T-helper 9 cell (primary cell): ENCODE measurements at regions not wholly inside any gene's neighbourhood (a gene's known extent, or its start where the extent isn't known, plus 50 kb on each side); places are given as distances from the start of the nearest gene placed in this dataset.
"Not testable (repeated sequence)": the region's sequence is repeated elsewhere in the genome, so short reads cannot be mapped to it uniquely, and the experiment has no call there.

Experiments
- DNase-seq: peaks from one replicate; pipeline ENCODE4 v3.0.0-alpha.2; 2020

DNA sequence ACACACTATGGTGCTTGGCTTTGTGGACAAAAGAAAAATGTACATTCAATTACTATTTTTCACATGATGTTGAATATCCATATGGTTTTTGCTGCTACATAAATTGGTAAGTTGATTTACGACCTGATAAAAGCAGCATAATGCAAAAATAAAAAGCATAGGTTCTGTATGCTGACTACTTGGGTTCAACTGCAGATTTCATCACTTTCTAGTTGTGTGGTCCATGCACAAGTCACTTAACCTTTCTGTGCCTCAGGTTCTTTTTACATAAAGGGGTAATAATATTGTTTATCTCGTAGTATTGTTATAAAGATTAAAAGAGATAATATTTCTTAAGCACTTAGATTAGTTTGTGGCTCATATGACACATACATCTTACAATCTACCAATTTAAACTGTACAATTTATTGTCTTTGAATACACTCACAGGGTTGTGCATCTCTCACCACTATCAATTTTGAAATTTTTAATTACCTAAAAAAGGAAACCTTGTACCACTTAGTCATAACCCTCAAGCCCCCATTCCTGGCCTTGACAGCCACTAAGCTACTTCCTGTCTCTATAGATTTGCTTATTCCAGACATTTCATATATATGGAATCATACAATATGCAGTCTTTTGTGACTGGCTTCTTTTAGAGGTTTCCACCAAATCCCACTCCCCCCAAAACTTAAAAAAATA is 1443.9 kb downstream of the SUCLG1 start:
- DNase-seq: no peak

DNA sequence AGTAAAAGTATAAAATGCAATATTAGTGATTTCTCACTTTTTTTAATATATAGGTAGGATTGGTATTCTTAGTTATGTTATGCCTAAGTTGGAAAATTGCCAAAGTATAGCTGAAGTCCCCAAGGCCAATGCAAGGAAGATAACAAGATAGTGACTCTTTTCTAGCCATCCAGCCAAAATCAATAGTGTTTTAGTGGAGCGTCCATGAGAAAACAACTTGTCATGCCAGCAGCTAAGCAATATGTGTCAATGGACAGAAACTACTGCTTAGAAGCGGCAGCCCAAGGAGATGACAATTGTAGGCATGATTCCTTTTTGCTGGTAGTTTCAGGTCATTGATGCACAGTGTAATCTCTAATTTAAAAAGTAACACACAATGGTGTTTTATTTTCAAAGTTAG is 1444.6 kb downstream of the SUCLG1 start:
- DNase-seq: no peak

DNA sequence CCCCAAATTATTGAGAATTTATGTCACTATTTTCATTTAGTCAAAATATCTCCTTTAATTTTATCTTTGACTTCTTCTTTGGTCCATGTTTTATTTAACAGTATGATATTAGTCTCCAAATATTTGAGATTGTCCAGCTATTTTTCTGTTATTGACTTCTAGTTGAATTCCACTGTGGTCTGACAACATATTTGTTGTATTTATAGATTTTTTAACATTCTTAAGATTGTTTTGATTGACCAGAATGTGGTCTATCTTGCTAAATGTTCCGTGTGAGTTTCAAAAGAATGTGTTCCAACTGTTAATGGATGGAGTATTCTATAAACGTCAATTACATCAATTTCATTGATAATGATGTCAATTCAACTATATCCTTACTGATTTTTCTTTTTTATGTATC is 1452.1 kb downstream of the SUCLG1 start:
- DNase-seq: no peak

DNA sequence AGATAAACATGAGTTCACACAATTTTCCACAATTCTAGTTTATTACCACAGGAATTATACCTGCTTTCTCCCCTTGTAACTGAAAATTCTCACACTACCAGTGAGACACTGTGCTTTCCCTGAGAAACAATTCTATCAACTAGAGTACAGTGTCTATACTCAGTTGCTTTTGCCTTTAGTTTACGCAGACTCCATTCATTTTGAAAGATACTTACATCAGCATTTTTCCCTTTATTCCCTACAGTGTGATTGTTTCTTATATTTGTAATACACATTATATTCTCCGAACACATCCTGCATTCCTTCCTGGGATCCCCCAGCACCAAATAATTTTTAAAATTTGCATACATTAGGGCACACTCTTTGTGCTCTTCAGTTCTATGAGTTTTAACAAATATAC is 1455.5 kb downstream of the SUCLG1 start:
- no peak for DNase-seq

DNA sequence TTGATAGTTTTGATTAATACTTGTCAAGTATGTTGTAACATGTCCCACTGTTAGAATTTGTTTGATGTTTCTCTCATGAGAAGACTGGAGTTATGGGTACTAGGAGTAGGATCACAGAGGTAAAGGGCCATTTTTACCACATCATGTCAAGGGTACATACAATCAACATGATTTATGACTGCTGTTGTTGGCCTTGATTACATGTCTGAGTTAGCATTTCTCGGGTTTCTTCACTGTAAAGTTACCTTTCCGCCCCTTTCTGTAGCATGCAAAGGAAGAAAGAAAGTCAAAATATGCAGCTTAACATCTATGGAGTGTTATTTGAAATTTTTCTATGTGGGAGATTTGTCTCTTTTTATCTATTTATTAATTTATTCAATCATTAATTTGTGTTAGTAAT is 1456.4 kb downstream of the SUCLG1 start:
- DNase-seq: no peak

DNA sequence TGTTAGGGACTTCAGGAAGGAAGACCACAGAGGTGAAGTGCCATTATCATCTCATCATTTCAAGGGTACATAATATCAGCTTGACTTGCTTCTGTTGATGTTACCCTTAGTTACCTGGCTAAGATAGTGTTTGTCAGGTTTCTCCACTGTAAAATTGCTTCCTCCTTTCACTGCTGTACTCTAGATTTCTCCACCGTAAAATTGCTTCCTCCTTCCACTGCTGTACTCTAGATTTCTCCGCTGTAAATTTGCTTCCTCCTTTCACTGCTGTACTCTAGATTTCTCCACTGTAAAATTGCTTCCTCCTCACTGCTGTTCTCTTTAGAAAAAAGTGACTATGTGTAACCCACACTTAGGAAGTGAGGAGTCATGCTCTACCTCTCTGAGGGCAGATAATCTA is 1460.3 kb downstream of the SUCLG1 start:
- no peak for DNase-seq

DNA sequence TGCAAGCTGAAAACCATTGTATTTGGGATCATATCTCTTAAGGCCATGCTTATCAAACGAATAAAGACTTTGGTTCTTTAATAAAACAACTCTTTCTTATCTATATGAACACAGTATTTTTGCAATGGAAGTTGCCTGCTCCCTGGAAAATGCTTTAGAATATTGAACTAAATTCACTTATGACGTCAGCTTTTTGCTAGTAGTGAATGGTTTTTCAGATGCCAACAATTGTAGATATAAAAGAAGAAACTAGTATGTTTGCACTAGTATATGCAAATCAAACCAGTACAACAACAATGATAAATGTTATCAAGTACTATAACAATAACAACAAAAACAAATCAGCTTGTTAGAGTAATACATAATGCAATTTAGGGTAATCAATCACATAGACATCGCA is 1462.9 kb downstream of the SUCLG1 start:
- DNase-seq: no peak

DNA sequence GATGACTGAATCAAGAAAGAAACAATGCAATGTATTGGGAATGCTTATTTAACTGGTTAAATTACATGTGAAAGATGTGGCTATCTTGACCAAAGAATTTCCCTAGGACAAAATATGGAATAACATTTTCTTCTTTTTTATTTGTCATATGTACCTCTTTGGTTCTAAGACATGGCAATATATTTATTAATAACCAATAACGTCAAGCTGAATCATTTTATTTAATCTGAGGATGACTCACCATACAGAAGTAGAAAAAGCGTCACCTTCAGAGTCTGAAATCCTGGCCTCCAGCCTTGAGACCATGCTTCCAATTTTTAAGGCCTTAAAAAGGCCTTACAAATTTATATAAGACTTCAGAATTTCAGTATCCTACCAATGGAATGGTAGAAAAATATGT is 1464.9 kb downstream of the SUCLG1 start:
- DNase-seq: no peak

DNA sequence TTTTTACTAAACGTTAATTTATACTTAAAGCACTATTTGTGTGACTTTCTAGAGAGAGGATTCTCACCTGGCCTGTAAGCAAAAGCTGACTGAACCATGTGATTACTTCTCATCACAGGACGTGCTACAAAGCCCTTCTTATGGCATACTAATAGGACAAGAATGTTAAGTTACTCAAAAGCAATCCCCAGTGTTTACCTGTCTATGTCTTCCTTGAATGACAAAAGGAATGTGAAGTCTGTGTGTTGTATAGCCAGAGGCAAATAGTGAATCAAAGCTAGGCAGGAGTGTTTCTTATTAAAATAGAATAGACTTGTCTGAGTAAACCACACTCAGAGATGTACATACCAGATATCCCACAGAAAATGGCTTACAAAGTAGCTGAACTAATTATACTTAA is 1465.5 kb downstream of the SUCLG1 start:
- no peak for DNase-seq

DNA sequence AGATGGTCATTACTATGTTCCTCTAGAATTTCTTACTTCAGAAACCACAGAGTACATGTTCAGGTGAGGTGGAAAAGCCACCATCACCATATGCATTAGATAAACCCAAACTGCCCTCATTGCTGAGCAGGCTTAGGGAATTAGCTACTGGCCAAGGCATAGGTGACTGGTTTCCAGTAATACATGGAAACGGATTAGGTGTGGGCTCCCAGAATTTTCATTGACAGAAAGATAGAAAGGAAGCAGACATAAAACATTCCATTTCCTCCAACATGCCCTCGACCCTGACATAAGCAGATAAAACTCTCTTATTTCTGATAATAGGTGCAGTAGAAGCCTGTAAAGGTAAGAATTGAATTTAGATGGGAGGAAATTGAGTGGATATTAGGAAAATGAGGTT is 1466.1 kb downstream of the SUCLG1 start:
- DNase-seq: no peak

DNA sequence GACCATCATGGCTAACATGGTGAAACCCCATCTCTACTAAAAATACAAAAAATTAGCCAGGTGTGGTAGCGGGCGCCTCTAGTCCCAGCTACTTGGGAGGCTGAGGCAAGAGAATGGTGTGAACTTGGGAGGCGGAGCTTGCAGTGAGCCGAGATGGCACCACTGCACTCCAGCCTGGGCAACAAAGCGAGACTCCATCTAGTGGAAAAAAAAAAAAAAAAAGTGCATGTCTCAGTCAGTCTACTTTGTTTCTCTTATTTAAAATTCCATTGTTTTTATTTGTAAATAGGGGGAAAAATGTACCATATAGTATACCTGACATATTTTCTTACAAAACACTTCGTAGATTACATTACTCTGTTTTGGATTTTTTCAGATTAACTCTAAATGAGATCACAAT is 1471.4 kb downstream of the SUCLG1 start:
- DNase-seq: not testable (repeated sequence)

DNA sequence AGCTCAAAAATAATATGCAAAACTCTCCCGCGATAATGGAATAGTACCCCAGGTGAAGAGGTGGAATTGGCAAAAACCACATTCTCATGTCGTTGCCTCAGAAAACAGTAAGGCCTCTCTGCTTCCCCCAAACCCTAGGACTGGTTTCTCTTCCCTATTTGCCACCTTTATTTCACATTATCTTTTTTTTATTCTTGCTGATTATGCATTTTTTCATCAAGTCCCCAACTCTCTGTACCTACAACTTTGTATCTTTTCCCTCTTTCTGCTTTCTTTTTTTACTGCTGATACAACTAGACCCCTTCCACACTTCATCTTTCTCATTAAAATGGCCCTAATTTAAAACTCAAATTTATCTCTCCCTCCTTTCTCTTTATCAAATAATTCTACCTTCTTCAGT is 1472.2 kb downstream of the SUCLG1 start:
- no peak for DNase-seq

DNA sequence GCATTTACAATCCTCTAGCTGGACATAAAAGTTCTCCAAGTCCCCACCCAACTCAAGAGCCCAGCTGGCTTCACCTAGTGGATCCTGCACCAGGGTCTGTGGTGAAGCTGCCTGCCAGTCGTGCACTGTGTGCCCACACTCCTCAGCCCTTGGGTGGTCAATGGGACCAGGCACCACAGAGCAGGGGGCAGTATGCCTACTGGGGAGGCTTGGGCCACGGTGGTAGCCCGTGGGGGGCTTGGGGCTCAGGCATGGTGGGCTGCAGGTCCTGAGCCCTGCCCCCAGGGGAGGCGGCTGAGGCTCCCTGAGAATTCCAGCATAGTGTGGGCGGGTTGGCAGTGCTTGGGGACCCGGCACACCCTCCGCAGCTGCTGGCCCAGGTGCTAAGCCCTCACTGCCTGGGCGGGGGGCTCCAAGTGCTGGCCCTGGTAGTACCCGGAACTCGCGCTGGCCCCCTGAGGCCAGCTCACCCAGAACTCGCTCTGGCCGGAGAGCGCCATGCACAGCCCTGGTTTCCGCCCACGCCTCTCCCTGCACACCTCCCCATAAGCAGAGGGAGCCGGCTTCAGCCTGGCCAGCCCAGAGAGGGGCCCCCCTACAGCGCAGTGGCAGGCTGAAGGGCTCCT is 1473.4 kb downstream of the SUCLG1 start:
- DNase-seq: no peak

DNA sequence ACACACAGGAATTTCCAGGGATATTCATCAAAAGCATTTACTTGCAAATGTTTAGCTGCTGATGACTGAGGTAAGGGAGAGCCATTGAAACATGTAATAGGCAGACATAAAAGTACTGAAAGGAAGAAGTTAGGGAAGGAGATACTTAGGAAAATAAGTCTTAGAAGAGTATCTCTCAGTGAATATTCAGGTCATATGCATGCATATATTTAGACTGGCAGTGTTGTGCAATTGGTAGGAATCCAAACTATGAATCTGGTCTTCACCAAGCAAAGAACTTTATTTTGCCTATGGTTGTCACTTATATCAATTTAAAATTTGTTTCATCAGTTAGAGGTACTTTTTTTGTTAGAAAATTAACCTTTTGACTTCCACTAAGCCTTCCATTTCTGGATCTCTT is 1490.7 kb downstream of the SUCLG1 start:
- DNase-seq: no peak

DNA sequence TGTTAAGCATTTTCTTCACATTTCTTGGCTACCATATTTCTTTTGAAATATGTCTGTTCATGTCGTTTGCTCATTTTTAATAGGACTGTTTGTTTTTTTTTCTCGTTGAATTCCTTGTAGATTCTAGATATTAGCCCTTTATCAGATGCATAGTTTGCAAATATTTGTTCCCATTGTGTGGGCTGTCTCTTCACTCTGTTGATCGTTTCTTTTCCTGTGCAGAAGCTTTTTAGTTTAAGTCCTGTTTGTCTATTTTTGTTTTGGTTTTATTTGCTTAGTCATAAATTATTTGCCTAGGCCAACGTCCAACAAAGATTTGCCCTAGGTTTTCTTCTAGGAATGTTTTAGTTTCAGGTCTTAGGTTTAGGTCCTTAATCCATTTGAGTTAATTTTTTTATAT is 1494.7 kb downstream of the SUCLG1 start:
- no peak for DNase-seq

DNA sequence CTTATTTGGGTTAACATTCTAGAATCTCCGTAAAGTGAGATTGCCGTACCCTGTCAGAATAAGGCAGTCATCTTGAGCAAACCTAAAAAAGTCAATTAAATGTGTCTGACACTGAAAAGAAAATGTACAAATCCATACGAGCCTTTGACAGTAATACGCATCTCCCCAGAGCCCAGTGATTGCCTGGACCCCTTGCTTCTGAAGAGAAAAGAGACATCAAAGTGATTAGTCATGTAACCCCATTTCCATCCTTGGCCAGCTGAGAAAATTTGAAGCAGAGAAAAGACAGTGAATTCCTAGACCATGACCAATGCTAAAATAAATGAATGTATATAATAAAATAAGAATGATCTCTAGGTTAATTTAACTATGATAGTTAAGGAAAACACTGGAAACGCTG is 1499.4 kb downstream of the SUCLG1 start:
- DNase-seq: no peak

DNA sequence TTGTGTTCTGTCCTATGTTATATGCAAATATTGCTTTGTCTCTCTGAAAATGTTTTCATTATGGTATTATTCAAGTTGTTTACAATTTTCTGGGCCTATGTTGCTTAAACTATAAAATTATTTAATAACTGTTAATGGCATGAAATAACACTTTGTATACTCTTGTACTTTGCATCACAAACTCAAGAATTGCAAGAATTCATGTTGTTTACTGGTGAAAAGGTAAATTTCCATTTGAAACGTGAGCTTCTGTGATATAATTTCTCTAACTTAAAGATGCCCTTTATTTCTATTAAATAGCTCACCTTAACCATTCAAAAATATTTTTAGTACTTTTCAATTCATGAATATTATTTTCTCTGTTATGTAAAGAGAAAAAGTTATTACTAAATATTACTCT is 1504.2 kb downstream of the SUCLG1 start:
- DNase-seq: no peak

DNA sequence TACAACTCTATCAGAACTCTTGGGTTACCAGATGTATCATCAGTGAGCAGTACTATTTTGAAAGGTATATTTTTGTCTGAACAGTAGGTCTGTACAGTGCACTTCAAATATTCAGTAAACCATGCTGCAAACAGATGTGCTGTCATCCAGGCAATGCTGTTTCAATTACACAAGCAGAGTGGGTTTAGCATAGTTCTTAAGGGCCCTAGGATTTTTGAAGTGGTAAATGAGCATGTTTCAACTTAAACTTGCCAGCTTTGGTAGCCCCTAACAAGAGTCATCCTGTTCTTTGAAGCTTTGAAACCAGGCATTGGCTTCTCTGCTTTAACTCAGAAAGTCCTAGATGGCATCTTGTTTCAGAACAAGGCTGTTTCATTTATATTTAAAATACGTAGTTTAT is 1519.9 kb downstream of the SUCLG1 start:
- DNase-seq: no peak

DNA sequence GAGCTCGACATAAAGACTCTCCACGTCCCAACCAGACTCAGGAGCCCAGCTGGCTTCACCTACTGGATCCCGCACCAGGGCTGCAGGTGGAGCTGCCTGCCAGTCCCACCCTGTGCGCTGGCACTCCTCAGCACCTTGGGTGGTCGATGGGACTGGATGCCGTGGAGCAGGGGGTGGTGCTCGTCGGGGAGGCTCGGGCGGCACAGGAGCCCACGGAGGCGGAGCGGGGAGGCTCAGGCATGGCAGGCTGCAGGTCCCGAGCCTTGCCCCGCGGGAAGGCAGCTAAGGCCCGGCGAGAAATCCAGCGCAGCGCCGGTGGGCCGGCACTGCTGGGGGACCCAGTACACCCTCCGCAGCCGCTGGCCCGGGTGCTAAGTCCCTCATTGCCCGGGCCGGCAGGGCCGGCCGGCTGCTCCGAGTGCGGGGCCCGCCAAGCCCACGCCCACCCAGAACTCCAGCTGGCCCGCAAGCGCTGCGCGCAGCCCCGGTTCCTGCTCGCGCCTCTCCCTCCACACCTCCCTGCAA is 1520.7 kb downstream of the SUCLG1 start:
- DNase-seq: not testable (repeated sequence)

DNA sequence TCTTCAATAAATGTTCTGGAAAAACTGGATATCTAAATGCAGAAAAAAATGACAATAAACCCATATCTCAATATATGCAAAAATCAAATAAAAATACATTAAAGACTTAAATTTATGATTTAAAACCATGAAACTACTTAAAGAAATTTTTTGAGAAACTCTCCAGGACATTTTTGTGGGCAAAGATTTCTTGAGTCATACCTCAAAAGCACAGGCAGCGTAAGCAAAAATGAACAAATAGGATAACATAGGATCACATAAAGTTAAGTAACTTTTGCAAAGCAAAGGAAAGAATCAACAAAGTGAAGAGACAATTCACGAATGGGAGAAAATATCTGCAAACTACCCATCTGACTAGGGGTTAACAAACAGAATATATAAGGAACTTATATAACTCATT is 1545.5 kb downstream of the SUCLG1 start:
- no peak for DNase-seq

DNA sequence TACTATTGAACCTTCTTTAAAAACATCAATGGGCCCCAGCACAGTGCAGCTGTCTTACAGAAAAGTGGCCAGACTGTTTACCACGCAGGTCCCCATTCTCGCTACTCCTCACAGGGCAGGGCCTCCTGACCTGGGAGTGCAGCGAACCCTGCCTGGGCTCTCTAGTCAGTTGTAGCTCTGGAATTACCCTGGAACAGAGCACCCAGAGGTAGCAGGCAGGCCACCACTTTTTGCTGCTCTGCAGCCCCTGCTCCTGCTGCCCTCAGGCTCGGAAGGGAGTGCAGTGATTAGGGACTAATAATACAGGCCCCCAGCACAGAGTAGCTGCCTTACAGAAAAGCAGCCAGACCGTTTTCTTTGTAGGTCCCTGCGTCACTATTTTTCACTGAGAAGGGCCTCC is 1563.0 kb downstream of the SUCLG1 start:
- no peak for DNase-seq

DNA sequence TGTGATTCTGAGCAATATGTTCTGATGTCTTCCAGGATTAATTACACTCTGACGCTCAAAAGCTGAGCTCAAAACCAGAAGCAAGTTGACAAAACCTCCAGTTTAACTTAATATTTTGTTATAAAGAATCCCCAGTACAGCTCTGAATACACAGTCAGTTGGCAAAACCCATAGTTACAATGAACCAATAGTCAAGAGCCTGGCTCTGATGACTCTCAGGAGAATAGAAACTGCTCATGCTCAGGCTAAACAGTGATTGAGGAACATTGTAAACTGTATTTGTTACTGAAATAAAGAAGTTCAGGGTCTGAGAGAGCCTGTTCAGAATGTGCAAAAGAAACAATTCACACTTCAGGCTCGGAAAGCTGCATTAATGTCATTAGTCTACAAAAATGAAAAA is 1565.9 kb downstream of the SUCLG1 start:
- DNase-seq: no peak

DNA sequence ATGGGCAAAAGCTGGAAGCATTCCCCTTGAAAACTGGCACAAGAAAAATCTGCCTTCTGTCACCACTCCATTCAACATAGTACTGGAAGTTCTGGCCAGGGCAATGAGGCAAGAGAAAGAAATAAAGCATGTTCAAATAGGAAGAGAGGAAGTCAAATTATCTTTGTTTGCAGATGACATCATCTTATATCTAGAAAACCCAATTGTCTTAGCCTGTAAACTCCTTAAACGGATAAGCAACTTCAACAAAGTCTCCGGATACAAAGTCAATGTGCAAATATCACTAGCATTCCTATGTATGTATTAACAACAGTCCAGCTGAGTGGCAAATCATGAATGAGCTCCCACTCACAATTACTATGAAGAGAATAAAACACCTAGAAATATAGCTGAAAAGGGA is 1579.3 kb downstream of the SUCLG1 start:
- no peak for DNase-seq

DNA sequence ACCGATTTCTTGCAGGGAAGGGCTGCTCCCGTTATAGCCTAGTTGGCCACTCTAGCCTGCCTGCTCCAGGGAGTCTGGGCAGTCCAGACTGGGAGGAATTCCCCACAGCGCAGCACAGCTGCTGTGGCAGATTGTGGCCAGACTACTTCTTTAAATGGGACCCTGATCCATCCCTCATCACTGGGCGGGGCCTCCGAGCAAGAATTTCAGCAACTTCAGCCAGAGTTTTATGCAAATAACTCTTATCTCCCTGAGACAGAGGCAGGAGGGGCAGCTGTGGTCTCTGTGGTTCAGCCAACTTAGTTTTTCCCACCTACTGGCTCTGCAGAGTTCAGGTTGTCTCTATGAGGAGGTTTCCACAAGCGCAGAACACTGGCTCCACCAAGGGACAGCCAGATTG is 1583.2 kb downstream of the SUCLG1 start:
- no peak for DNase-seq

DNA sequence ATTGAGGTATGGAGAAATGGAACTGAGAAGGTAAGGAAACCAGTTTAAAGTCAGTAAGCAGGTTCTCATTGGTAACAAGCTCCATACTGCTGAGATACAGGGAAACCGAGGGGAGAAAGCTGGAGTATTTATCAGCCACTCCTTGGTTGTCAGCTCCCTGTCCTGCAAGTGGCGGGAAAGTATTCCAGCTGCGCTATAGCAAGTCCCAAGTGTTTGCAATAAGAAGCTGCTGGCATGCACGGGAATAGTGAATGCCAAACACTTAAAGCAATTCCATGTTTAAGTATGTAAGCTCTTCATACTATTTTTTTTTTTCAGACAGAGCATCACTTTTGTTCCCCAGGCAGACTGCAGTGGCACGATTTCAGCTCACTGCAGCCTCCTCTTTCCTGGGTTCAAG is 1601.1 kb downstream of the SUCLG1 start:
- no peak for DNase-seq
